ENCODE measurements at regions not wholly inside any gene's neighbourhood (a gene's known extent, or its start where the extent isn't known, plus 50 kb on each side); places are given as distances from the start of the nearest gene placed in this dataset.
A peak's percentile ranks its signal among the peaks of the same experiment; 100 is the strongest.

GRCh38 chr5:163963881-163964280, 458.5 kb downstream of the MAT2B start:
- DNase-seq, result no peak

DNA sequence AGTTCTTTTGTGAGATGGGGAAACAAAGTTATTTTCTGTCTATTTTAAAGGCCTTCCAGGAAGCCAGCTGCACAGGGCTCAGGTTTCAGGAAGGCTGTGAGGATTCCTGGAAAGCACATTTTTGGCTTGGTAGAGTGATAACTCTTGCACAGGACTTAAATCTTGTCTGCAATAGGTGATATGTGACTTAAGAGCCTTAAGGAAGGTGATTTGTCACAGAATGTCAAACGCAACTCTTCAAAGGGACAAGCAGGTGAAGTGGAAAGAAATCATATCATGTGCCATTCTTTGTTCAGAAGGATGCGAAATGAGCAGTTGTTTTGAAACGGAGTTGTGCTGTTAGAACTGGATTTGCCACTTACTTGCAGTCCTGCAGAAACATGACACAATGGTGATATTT, 459.3 kb downstream of the MAT2B start:
- DNase-seq, result no peak

DNA sequence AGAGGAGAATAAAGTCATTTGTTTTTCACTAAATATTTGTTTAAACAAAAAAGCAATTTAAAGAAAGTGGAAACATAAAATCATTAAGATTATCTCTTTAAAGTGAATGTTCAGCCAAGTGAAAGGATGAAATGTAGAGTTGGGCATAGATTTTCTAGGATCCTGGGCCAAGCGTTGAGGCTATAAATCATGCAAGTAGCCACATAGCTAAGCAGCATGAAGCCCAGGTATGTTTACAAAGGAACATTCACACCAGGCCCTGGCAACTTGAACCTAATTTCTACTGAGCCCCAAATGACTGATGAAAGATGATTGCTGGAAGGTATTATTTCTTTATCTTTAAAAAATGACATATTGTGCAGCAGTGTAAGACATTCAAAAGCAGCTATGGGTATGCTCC, 461.8 kb downstream of the MAT2B start:
- no peak for DNase-seq

DNA sequence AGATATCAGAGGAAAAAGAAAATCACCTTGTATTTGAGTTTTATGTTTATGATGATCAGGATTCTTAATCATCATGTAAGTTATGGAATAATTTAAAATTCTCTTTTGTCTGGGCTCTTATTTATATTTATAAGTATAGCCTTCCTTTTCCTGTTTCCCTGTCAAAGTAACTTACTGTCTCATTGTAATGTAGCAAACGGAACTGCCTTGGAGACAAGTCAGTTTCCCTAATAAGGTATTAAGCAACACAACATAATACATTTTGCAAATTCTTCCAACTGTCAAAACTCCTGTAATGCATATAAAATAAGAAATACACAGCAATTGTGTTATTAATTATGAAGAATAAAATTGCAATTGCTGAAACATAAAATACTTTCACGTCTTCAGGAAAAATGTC, 463.2 kb downstream of the MAT2B start:
- DNase-seq, result no peak

DNA sequence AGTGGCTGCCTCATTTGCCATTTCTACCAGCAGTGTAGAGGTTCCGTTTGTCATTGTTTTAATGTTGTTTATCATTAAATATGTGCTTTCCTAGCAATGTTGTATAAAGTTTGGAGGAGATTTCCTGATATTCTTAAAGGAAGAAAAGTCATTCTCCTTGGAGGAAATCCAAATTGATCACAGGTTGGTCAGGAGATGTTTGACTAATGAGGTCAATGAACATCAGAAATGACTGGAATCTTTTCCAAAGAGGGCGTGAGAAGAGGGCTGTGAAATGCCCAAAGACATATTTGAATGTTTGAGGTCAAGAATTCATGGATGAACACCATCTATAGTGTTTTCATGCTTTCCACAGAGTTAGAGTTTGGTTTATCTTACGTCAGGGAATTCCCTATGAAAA, 471.3 kb downstream of the MAT2B start:
- no peak for DNase-seq

DNA sequence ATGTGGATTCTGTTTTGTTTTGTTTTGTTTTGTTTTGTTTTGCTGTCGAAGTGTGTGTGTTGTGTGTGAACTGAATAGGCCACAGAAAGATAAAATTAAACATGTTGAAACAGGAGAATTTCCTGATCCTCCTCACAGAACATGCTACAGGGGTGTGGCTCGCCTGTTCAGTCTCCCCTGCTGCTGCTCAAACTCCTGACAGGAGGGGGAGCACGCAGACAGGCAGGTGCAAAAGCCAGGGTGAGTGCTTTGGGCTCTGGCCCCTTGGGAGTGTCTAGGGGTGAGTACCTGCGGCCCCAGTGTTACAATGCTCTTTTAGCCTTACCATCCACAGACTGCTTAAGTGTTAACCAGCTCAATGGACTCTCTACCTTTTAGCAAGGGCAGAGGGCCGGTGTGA, 473.5 kb downstream of the MAT2B start:
- no peak for DNase-seq

DNA sequence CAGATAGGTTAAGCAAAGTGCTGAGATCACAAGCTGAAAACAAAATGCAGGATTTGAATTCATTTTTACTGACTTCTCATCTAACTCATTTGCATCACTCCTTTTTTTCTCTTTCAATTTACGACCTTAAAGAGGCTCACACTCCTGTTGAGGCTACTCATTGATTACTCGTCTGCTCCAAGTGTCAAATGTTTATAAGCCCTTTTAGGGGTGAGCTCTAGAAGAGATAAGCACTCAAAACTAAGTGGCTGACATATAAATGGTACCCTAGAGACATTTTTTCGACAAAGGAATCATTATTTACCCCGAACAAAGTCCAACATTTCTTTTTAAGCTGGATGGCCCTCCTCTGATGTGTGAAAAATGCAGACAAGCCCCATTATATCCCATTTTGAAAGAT, 483.1 kb downstream of the MAT2B start:
- DNase-seq, result no peak

GRCh38 chr5:163993126-163993525, 487.7 kb downstream of the MAT2B start:
- no peak for DNase-seq

DNA sequence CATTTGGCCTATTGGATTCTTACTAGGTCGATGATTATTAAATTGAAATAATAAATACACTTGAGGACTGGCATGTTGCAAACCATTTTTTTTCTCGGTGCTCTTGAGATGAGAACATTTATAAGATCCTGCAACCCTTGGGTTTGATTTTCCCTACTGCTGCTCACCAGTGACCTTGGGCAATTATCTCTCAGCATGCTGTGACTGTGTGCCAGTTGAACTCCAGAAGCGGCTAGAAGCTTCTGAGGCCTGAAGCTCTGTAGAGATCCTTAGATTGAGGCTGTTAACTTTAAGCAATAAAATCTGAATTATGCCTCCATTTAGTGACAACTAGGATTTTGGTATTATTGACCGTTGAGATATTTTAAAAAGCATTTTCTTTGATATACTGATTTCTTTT, 489.8 kb downstream of the MAT2B start:
- DNase-seq, result no peak

DNA sequence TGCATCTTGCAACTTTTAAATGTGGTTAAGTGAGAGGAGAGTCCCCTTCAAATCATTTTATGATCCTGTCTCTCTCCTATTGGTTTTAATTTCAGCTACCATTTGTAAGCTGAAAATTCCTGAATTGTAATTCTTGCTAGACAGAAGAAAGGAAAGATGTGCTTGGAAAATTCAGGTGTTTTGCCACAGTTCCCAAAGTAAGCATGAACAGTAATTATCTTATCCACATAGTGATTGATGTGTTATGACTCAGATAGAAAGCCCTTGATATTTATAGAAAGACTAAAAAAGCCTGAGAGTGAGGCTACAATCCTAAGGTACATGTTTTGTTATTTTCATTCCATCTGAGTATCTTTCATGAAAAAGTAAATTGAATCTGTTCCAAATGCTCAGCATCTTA, 492.5 kb downstream of the MAT2B start:
- no peak for DNase-seq

DNA sequence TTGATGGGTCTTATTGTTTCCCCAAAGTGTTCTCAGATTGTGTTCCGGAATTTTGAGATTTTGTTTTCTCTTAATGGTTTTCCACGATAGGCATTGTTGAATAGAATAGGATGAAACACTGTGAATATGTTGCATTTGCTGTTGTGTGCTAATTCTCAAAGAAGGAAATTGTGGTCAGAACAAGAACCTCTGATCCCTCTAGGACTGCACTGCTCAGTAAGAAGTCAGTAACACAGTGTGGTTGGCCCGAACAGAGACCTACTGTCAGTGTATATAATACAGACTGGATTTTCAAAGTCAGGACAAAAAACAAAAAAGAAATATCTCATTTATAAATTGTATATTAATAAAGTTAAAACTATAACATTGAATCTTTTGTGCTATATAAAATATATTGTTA, 494.8 kb downstream of the MAT2B start:
- DNase-seq, result no peak

DNA sequence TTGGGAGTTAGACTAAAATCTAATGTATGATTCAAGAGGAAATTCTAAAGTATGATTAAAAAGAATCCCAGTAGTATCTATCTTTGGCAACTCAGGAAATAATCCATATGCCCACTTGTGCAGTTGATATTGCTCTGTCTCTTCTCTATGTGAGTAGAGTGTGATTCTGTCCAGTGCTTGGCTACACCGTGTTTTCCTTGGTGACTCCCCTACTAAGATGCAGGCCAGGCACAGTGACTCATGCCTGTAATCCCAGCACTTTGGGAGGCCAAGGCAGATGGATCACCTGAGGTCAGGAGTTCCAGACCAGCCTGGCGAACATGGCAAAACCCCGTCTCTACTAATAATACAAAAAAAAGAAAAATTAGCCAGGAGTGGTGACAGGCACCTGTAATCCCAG, 495.4 kb downstream of the MAT2B start:
- no peak for DNase-seq

DNA sequence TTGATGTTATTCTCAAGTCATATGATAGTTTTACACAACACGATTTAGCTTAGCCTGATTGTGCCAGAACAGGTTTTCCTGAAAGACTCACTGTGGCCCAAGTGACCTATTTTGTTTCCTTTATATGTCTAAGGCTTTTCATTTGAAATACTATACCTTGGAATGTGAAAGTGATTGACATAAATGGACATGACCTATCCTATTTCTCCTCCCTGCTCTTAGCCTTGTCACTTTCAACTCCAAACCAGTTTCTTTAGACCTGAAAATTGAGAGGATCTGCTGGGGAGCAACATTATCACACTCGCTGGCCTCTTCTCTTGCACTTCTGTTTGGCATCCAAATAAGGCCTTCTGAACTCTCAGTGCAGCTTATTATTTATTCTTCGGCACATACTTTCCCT, 496.8 kb downstream of the MAT2B start:
- DNase-seq, result no peak

- no peak for DNase-seq
These were observed 497.2 kb downstream of the MAT2B start for GRCh38 chr5:164002628-164003027.

DNA sequence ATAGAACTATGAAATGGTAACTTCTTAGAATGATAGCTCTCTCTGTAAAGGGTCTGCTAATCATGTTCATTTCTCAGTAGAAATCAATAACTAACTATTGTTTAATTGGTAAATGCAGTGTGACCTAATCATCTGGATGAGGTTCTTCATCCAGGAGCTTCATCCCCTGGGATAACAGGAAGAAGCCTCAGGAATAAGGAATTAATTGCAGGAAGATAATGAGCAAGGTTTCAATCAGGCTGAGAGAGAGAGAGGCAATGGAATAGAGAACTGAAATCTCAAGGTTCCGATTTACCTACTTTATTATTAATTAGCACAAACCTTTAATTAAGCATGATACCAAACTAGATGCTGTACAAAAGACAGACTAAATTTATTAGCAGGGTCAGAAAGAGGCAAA, 499.7 kb downstream of the MAT2B start:
- DNase-seq, result no peak

DNA sequence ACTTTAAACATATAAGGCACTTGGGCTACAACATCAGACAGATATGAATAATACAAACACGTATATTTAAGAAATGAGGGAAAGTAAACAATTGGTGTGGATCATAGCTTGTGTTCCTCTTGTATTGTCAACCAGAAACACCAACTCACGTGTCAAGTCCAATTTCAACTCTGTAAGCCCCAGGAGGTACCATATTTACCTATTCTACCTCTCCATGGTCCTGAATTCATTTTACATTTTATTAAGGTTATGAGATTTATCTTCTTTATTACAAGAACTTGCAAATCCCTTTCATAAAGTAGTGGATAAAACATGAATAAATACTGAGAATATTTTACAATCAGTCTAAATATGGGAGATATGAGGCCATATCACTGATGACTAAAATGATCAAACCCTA, 501.6 kb downstream of the MAT2B start:
- no peak for DNase-seq

- DNase-seq, result no peak
These were observed 504.2 kb downstream of the MAT2B start for GRCh38 chr5:164009621-164010020.

DNA sequence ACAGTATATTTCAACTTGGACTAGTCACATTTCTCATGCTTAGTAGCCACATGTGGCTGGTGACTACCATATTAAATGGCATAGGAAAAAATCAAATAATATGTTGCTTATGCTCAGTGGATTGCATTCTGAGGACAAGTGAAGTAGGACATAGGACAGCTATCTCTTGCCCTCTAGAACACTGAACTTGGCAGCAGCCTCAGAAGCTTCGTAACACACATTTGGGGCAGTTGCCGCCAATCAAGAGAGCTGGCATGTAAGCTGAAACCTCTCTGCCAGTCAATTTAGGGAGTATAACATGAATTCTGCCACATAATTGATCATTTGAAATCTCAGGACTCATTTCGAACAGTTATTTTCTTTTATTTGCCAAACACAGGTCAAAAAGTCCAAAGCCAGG, 505.5 kb downstream of the MAT2B start:
- DNase-seq, result no peak

- DNase-seq, result no peak
These were observed 507.0 kb downstream of the MAT2B start for GRCh38 chr5:164012371-164012770.

DNA sequence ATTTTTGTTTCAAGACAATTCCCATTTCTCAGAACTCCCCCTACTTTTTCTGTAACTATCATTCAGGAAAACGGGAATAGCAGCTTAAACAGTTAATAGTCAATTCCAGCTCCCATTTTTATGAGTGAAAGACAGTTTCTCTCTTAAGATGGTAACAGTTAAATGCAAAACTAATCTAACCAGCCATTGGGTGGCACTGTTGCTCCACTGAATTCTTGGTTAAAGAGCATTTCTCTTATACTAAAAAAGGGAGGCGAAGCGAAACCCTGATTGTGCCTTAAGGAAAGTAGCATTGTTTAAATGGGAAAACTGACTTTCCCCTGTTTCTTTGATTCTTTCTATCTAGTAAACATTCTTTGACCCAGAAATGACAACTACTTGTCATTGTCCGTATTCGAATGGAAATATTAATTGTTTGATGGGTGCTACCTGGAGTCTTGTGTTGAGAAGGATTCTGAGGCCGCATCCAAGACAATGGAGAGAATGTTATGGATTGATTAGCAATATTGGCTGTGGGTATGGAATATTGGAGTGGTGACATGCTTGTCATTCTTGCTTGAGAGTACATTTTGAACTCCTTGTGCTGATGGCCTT, 507.8 kb downstream of the MAT2B start:
- peak; percentile 31 for DNase-seq

DNA sequence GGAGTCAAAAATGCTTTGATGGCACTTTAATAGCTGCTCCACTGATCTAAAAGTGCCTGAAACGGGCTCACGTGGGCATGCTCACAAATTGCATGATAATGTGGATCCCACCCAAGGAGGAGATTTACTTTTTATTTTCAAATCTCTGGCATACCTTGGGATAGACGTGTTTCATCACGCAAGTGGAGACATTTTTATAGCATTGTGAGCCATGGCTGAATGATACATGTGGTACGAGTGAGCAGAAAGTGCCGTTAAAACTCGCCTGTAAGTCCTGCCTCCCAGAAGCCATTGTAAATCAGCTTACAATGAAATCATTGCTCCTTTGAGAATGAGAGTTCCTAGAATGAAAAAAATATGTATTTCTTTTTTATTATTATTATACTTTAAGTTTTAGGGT, 514.7 kb downstream of the MAT2B start:
- DNase-seq, result no peak

- DNase-seq, result no peak
These were observed 522.3 kb downstream of the MAT2B start for GRCh38 chr5:164027738-164028137.

DNA sequence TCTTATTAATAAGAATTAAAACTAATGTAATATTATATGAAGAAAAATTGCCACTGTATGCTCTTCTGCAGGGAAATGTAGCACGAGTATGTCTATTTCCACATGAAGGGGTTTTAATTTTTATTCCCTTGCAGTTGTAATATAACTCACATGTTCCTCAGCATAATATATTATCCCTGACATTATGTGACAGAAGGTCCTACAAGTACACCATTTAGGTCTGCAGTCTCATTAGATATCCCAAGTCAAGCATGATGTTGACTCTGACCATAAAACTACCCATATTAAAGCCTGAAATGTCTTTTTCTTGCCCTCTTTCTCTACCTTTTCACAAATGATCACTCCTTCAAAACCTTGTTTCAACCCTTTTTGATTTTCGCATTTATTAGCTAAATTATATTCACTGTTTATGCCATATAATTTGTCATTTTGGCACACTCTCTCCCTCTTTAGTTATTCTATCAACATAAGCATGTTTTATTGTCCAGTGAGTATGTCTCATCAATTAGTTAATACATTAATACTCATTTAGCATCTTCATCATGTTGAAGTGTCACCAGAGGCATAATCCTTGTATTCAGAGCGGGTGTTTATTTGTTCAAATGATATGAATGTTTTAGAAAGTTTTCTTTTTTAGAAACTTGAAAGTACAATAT, 532.8 kb downstream of the MAT2B start:
- DNase-seq, result no peak

- no peak for DNase-seq
These were observed 535.7 kb downstream of the MAT2B start for GRCh38 chr5:164041105-164041504.

DNA sequence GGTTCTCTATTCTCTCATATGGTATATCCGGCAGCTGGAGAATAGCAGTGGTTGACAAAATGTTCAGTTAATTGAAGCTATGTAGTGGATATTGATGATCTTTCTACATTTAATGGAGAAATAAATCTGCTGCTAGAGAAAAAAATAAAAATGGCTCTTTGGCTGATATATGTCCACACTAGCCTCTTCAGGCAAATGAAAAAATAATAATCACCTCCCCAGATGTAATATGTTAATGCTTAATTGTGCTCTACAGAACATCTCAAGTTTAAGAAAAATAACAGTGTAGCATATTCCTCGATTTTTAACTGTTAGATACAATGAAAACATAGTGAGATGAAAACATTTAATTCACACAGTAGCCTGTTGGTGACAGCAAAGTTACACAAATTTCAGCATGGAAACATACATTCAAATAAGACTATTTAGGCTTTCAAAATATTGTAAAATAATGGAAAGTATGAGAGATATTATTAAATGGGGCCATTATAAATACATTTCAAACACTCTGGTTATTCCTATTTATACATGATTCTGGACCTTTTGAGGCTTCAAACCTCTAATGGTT, 543.0 kb downstream of the MAT2B start:
- no peak for DNase-seq

All from NCI-H1048 (cell line).